Fibroblast of mammary gland (primary cell): ENCODE measurements at regions not wholly inside any gene's neighbourhood (a gene's known extent, or its start where the extent isn't known, plus 50 kb on each side); places are given as distances from the start of the nearest gene placed in this dataset.

Experiments used
- DNase-seq: peaks from one replicate; pipeline ENCODE4 v3.0.0-alpha.2; 2010; ENCODE audit warnings: low read depth
- H3K4me3 ChIP-seq: 2 replicates; pipeline ENCODE4 v1.5.1; 2011; ENCODE audit warnings: low read depth, mild to moderate bottlenecking, low read length, moderate library complexity; ENCODE audit not compliant: control insufficient read depth
- TF ChIP-seq, protein P1 (sequence below): conservative IDR thresholded peaks from 2 replicates; pipeline ENCODE4 v1.5.1; 2011; ENCODE audit warnings: low read depth, low read length, inconsistent platforms; ENCODE audit not compliant: control insufficient read depth, insufficient read depth

DNA sequence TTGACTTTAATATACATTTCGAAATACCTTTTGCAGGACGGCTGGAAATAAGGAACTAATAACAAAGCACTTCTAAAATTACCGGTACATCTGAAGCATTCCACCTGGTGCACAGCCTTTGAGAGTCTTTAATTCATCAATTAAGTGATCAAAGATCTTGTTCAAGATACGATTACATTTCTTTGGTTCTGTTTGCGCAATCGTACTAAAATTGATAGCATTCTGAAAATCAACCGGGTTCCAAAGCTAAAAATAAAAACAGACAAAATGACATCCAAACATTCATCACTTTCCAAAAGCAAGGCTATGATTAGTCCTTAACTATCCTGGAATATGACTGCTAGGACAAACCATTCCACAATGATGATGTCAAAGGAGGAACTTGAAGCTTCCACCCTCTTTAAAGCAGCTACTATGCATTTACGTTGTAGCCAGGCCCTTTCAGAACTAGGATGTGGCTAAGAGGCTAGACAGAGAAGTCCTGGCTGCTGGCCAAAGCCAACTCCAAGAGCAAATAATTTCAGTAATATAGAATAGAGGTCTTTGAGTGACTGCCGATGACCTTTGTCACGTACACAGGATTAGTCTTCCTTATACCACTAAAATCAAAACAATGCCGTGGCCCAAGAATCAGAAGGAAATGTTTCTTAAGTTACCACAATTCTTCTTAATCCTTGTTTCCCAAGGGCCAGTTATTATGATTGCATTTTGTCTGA lies 299.8 kb upstream of the PSMD7 start:
- no peak for DNase-seq
- TF ChIP-seq, protein P1, sequence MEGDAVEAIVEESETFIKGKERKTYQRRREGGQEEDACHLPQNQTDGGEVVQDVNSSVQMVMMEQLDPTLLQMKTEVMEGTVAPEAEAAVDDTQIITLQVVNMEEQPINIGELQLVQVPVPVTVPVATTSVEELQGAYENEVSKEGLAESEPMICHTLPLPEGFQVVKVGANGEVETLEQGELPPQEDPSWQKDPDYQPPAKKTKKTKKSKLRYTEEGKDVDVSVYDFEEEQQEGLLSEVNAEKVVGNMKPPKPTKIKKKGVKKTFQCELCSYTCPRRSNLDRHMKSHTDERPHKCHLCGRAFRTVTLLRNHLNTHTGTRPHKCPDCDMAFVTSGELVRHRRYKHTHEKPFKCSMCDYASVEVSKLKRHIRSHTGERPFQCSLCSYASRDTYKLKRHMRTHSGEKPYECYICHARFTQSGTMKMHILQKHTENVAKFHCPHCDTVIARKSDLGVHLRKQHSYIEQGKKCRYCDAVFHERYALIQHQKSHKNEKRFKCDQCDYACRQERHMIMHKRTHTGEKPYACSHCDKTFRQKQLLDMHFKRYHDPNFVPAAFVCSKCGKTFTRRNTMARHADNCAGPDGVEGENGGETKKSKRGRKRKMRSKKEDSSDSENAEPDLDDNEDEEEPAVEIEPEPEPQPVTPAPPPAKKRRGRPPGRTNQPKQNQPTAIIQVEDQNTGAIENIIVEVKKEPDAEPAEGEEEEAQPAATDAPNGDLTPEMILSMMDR, result no peak
- no peak overlapping the region for H3K4me3 ChIP-seq

DNA sequence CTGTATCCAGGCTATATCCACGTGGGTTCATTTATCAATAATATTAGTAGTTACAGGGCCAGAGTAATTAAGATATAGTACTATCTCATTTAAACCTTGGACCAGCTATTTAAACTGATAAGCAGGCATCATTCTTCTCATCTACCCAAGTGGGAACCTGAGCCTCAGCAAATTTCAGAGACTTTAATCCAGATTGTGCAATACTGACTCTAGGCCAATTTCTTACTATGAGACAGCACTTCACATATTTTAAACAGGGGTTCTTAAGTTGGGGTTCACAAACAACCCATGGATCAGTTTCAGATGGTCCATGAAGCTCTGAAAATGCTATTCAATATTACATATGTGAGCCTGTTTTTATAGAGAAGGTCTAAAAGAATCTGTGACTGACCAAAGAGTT lies 302.7 kb upstream of the PSMD7 start:
- TF ChIP-seq, protein P1, result no peak
- H3K4me3 ChIP-seq, result no peak overlapping the region
- no peak for DNase-seq

DNA sequence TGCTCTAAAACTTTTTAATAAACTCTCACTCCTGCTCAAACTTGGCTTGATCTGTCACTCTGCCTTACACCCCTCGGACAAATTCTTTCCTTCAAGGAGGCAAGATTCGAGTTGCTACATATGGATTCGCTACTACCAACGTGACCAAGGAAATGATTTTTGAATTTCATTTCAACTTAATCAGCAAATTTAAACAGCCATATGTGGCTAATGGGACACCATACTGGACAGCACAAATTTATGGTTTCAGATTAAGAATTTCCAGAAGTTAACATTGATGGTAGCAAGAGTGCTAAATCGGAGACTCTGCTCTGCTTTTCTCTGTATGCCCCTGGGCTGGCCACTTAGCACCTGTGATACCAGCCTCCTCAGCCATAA lies 318.2 kb upstream of the PSMD7 start:
- TF ChIP-seq, protein P1, result no peak
- DNase-seq, result no peak
- H3K4me3 ChIP-seq, result no peak overlapping the region

DNA sequence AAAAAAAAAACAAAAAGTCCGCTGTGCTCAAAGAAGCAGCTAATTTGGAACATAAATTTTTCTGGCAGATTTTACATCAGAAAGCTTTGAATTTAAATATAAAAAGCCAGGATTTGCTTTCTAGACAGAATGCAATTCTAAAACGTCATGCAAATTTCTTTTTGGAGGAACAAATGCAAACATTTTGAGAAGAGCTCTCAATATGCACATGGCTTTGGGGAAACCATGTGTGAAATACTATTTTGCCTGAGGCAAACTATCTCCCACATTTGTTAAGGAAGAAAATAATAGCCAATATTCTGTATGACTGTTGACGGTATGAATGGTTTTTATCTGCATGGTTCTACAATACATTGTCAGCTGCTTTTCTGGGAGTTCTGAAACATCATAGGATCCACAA lies 320.0 kb upstream of the PSMD7 start:
- H3K4me3 ChIP-seq, result no peak overlapping the region
- no peak for DNase-seq
- TF ChIP-seq, protein P1, result no peak

DNA sequence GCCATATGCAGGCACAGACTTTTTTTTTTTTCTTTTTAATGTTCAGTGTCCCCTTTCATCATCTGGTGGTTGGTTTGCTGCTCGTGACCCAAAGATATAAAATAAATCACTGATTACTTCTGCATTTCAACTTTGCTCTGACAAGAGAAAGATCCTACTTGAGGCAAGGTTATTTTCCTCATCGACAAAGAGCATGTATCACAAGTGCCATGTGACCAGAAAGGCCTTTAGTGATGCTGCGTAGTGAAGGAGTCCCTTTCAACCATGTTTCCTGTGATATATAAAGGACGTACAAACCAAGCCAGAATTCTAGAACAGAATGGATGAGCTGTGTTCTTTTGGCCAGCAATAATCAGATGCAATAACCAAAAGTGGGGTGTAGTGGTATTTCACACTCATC lies 323.4 kb upstream of the PSMD7 start:
- no peak for DNase-seq
- H3K4me3 ChIP-seq, result no peak overlapping the region
- TF ChIP-seq, protein P1, result no peak

DNA sequence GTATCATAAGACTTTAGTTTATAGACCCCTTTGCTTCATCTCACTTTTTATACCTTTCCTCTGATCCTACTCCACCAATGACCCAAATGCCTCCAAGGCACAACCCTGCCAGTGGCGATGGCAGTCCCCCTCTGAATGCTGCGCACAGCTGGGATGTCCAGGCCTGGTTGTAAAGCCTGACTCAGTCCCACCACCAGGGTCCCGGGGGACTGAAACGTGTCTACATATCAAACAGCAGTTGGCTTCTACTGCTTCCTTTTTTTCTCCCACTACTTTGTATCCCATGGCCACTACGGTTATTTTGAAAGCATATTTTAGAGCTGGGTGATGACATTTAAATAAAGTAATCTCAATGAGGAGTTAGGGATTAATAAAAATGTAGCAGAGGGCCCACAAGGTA lies 329.8 kb upstream of the PSMD7 start:
- no peak for DNase-seq
- no peak overlapping the region for H3K4me3 ChIP-seq
- TF ChIP-seq, protein P1, result no peak

DNA sequence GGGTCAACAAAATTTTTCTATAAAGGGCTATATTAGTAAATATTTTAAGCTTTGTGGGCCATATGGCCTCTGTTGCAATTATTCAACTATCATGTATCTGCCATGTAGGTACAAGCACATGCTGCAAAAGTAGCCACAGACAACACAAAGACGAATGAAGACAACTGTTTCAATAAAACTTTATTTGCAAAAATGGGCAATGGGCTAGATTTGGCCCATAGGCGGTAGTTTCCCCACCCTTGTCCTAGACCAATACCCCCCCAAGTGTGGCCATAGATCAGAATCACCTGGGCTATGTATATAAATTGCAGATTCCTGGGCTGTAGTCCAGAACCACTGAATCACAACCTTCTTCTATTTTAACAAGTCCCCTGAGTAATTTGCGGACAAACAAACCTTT lies 331.0 kb upstream of the PSMD7 start:
- DNase-seq, result no peak
- H3K4me3 ChIP-seq, result no peak overlapping the region
- TF ChIP-seq, protein P1, result no peak
